ENCODE measurements at regions not wholly inside any gene's neighbourhood (a gene's known extent, or its start where the extent isn't known, plus 50 kb on each side); places are given as distances from the start of the nearest gene placed in this dataset.

GRCh38 chr7:91636728-91637127, 243.8 kb downstream of the MTERF1 start:
- no peak for DNase-seq

- DNase-seq, result no peak
These were observed 236.2 kb downstream of the MTERF1 start for GRCh38 chr7:91644256-91644655.

GRCh38 chr7:91645542-91645941, 235.0 kb downstream of the MTERF1 start:
- DNase-seq, result no peak

GRCh38 chr7:91651986-91652385, 228.5 kb downstream of the MTERF1 start:
- no peak for DNase-seq

- DNase-seq, result no peak
These were observed 227.2 kb downstream of the MTERF1 start for GRCh38 chr7:91653286-91653685.

GRCh38 chr7:91655656-91656055, 224.8 kb downstream of the MTERF1 start:
- no peak for DNase-seq

GRCh38 chr7:91656541-91657482, 223.7 kb downstream of the MTERF1 start:
- no peak for DNase-seq

GRCh38 chr7:91657483-91658071, 222.9 kb downstream of the MTERF1 start:
- no peak for DNase-seq

- no peak for DNase-seq
These were observed 221.4 kb downstream of the MTERF1 start for GRCh38 chr7:91659096-91659495.

GRCh38 chr7:91660734-91661356, 219.7 kb downstream of the MTERF1 start:
- no peak for DNase-seq

- DNase-seq, result no peak
These were observed 218.8 kb downstream of the MTERF1 start for GRCh38 chr7:91661727-91662126.

GRCh38 chr7:91668217-91668616, 212.3 kb downstream of the MTERF1 start:
- no peak for DNase-seq

- DNase-seq, result no peak
These were observed 209.3 kb downstream of the MTERF1 start for GRCh38 chr7:91671245-91671644.

- no peak for DNase-seq
These were observed 206.0 kb downstream of the MTERF1 start for GRCh38 chr7:91674470-91674869.

- no peak for DNase-seq
These were observed 198.8 kb downstream of the MTERF1 start for GRCh38 chr7:91681718-91682117.

- no peak for DNase-seq
These were observed 196.7 kb downstream of the MTERF1 start for GRCh38 chr7:91683823-91684222.

GRCh38 chr7:91685544-91685943, 195.0 kb downstream of the MTERF1 start:
- no peak for DNase-seq

- no peak for DNase-seq
These were observed 189.9 kb downstream of the MTERF1 start for GRCh38 chr7:91690541-91691070.

- DNase-seq, result no peak
These were observed 188.6 kb downstream of the MTERF1 start for GRCh38 chr7:91691865-91692264.

GRCh38 chr7:91692800-91693199, 187.7 kb downstream of the MTERF1 start:
- no peak for DNase-seq

- no peak for DNase-seq
These were observed 186.1 kb downstream of the MTERF1 start for GRCh38 chr7:91694351-91694841.

- no peak for DNase-seq
These were observed 169.6 kb downstream of the MTERF1 start for GRCh38 chr7:91710881-91711280.

GRCh38 chr7:91713669-91714068, 166.8 kb downstream of the MTERF1 start:
- DNase-seq, result no peak

All from T1000 (cell line).